NCI-H1105 (cell line): ENCODE measurements at regions not wholly inside any gene's neighbourhood (a gene's known extent, or its start where the extent isn't known, plus 50 kb on each side); places are given as distances from the start of the nearest gene placed in this dataset.

ENCODE experiments used
- DNase-seq: peaks from one replicate; lab custom pipeline; 2025; lab: John Stamatoyannopoulos, UW

DNA sequence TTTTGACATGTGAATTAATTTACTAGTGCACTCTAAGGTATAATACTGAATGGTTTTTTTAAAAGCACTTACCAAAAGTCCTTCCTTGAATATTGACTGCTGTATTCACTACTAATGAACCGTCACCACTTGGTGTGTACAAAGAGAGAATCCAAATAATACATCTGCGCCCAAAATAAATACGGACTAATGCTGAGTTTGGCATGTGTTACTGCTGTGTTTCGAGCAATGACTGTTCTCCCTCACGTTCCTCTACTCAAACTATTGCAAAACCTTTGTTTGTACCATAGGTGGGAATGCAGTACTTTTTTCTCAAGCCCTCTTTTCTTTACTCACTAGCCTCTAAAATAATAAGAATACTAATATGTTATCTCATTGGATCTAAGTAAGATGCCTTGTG lies 305.5 kb downstream of the QKI start:
- peak; percentile 43 for DNase-seq

DNA sequence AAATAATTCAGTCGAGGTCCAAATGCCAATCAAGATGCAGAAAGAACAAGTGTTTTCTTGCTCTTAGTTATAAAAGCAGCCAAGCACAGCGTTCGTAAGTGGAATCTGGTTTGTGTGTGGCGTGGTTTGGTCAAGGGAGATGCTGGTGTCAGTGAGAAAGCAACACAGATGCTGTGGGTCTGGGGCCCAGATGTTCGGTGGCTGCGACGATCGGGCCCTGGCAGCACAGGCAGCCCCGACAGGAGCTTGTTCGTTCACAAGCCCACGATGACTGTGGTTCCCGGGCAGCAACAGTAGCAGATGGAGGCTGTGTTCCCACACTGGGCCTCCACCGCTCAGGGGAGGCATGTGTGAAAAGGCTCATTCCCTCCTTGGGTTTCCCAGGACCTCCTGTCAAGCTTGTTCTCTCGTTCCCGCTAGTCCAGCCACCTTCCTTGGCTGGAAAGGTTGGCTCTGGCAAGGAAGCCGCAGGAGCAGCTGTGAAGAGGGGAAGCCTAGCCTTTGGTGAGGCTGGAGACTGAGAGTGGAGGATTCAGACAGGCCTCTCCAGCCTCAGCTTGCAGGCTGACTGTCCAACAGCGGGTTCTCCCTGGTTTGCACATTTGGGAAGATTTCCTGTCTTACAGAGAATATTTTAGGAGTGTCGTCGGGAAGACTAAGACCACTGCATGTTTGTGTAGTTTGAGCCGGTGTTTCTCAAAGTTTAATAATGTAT lies 304.7 kb downstream of the QKI start:
- DNase-seq = no peak

DNA sequence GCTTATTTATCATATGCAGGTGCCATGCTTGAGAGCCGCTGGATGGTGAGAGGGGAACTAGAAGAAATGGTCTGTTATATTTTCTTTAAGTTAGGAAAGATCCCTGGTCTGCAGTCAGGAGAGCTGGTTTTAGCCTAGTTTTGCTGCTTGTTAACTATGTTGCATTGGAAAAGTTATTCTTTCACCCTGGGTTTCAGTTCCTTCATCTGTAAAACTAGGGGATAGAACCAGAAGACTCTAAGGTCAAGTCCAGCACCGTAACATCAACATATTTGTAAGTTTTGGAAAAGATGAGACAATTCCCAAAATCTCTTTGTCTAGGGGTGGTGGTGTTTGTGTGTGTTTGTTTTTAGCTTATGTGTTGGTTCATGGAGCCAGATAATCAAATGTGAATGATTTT lies 304.0 kb downstream of the QKI start:
- no peak for DNase-seq

DNA sequence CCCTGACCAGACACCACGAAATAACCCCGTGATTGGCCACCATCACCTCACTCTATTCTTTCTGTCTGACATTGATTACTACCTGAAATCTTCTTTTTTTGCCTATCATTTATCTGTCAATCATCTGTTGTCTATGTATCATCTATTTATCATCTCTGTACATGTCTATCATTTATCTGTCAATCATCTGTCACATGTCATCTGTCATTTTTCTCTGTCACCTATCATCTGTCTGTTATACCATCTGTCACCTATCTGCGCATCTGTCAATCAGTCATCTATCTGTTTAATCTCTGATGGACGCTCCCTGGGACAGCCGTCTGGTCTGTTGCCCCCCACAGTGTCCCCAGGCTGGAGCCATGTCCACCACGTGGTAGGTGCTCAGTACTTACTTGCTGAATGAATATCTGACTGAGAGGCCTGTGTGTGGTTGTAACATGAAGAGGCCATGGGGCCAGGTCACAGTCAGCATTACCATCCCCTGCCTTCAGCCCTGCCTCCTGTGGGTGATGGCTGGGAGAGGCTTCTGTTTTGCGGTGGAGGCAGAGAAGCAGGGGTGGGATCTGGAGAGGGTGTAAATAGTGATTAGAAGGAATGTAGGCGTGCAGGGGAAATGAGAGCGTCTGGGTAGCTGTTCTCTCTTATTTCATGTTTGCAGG lies 302.7 kb downstream of the QKI start:
- DNase-seq = no peak

DNA sequence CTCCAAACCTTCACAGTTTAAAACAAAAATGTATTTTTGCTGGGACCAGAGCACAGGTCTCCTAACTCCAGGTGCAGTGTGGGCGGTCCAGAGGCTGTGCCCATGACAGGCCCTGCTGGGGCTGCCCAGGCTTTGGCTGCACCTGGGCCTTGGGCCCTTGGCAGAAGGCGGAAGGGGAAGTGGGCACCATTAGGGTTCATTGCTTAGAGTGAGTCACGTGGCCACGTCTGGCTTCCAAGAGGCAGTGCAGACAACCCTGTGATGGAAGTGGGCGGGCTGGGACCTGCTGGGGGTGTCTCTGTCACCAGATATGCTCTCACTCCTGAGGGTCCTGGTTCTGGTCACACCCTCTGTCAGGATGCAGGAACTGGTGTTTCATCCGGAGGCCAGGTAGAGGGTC lies 302.2 kb downstream of the QKI start:
- DNase-seq = no peak

DNA sequence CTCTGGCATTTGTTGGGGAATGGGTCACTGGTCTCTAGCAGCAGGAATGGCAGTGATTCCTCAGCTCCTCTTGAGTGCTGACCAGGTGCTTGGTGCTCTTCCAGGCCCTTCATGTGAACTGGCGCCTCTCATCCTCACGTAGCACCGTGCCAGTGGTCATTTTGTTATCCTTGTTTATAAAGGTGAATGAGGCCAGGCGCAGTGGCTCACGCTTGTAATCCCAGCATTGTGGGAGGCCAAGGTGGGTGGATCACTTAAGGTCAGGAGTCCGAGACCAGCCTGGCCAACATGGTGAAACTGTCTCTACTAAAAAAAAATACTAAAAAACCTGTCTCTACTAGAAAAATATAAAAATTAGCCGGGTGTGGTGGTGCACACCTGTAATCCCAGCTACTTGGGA lies 301.3 kb downstream of the QKI start:
- no peak for DNase-seq

DNA sequence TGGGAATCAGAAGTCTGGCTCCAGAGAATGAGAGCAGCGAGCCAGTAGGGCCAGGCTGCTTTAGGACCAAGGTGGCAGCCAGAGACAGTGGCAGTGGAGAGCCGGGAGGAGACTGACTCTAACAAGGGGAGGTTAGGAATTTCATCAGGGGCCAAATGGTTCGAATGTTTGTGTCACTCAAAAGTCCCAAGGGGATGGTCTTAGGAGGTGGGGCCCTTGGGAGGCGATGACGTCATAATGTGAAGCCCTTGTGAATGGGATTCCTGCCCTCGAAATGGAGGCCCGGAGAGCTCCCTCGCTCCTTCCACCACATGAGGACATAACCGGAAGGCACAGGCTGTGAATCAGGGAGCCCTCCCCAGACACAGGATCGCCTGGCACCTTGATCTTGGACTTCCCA lies 299.7 kb downstream of the QKI start:
- no peak for DNase-seq

DNA sequence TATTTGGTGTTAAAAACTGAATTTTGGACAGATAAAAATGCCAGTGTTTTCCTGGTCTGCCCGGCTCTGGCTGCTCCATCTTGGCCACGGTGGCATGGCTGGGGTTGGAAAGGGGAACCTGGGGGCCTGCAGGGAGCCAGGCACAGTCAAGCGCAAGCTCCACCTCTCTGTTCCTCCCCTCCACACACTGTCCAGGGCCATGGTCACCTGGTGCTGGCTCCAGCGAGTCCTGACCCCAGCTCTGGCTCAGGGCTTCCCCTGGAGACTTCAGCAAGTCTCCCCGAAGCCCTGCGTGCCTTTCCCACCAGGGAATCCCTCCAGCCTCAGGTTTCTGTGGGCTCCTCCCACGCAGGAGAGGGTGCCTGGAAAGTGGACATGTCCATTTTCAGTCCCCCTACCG lies 298.5 kb downstream of the QKI start:
- DNase-seq = no peak

DNA sequence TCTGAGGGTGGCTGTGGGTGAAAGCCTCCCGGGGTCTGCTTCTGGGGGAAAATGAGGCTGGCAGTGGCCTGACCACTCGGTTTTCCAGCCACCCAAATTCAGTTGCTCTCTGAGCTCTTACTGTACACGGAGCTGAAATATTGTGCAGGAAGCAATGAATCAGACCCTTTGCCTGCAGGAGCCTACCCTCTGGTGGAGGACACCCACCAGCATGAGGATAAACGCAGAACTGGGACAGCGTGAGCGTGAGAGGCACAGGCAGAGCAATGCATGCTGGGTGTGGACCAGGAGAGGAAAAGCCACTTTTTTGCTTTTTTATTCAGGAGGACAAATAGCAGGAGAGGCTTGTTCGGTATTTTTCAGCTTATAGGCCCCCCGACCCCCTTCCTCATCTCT lies 298.0 kb downstream of the QKI start:
- DNase-seq = no peak

DNA sequence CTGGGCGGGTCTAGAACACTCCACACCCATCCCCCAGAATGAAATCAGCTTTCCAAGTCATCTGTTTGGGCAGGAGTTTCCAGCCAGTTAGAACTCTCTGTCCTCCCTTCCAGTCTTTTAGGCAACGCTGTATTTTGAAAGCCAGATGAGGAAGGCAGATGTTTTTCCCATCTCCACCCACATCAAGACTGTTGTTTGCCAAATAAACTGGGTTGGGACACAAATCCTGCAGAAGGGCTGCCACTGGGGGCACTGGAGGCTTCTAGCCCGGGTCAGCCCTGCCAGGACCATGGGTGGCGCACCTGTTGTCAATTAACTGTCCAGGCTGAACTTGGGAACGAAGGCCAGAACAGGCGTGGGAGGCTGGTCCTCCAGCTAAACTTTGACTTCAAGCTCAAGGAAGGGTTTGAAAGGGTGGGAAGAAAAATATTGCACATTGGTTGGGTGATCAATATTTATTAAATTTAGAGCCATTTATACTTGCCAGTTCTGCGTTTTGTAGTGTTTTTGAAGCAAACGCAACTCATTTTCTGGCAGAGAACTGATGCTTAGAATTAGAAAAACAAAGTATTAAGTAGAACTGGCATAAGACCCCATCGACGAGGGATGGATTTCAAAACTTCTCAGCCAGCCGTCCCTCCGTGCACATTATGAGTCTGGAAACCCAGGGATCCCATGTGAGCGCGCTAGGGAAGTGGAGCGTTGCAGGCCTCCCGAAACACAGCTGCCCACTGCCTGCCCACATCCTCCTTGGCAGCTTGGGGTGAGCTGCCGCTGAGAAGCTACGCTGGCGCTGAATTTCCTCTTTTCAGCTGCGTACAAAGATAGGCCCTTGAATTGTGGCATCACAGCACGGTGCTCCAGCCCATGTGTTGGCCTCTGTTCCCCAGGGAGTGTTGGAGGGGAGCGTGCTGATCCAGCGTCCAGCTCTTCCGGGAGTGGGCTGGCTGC lies 297.4 kb downstream of the QKI start:
- DNase-seq = no peak

DNA sequence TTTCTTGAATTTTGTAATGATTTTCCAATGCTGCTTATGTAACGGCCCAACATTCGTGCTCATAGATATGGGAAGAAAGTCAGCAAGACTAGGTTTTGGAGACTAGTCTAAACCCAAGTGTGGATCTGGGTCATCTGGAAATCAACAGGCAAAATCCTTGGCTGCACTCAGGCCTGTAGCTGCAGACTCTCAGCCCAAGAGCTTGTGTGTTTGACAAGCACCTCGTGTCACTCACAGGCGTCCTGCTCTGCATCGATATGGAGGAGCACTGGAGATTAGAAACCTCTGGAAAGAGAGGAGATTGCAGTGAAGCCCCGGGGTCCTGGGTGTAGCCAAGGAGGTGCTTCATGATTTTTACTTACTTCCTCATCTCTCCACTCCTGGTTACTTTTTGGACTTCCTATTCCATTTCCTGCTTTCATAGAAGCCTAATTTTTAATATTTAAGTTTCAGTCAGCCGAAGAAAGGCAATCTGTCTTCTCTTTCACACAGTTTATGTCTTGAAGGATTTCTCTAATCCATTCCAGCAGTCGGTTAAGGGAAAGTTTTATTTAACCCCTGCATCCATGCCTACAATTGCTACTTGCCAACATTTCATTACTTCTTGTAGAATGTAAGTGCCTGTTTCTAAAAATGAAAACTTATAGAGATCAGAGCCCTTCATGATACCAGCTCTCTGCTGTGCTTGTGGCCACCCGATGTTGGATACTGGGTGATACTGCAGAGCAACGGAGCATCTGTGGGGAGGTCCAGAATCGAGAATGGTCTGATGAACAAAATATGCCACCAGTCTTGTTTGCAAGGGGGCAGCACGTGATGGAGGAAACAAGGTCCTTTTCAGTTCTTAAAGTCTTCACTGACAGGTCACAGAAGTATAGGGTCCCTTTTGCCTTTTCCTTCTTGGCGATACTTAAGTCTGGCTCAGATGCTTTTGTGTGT lies 296.3 kb downstream of the QKI start:
- DNase-seq = no peak

DNA sequence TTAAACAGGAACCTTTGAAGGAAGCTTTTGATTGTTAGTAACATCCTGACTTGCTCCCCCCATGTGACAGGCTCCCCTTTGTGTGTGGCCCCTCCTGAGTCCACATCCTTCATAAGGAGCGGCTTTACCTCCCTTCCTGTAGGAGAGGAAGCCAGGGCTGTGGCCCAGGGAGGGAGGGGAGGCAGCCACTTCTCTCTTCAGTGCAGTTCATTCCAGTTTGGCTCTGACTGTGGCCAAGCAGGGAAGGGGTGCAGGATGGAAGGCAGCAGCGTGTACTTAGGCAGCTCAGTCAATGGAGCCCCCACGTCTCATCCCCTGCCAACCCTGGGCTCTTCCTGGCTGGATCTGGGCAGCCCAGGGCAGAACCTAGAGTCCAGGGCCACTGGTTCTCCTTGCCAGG lies 295.2 kb downstream of the QKI start:
- no peak for DNase-seq

DNA sequence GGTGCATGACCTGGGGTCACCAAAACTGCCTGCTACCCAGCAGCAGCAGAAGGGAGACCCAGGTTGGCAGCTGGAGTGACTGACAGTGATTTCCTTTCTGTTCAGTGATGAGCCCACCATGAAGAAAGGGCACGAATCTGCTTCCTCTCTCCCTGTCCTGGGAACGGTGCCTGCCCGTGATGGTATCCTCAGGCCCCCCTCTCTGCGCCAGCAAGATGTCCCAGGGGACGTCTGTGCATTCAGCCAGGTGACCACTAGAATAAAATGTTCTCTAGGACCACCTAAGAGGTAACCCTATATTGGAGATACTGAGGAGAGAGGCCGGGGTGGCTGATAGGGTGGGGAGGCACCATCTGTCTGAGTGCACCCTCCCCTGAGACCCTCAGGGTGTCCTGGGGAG lies 294.7 kb downstream of the QKI start:
- no peak for DNase-seq

DNA sequence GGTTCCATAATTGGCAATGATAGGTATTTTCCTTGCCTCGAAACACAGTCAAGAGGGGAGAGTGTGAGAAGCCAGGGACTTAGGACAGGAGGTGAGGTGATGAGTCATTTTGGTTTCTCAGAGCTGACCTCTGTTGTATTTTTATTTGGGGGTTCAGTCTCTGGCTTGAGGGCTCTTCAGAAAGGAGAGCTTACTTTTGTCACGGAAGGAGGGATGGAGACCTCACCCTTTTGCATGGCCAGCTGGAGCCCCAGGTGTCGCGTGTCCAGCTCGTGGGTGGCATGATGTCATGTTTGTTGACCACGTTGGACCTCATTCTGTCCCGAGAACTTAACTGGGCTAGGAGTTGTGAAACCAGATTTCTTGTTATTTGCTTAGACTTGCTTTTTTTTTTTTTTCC lies 293.9 kb downstream of the QKI start:
- DNase-seq = no peak

DNA sequence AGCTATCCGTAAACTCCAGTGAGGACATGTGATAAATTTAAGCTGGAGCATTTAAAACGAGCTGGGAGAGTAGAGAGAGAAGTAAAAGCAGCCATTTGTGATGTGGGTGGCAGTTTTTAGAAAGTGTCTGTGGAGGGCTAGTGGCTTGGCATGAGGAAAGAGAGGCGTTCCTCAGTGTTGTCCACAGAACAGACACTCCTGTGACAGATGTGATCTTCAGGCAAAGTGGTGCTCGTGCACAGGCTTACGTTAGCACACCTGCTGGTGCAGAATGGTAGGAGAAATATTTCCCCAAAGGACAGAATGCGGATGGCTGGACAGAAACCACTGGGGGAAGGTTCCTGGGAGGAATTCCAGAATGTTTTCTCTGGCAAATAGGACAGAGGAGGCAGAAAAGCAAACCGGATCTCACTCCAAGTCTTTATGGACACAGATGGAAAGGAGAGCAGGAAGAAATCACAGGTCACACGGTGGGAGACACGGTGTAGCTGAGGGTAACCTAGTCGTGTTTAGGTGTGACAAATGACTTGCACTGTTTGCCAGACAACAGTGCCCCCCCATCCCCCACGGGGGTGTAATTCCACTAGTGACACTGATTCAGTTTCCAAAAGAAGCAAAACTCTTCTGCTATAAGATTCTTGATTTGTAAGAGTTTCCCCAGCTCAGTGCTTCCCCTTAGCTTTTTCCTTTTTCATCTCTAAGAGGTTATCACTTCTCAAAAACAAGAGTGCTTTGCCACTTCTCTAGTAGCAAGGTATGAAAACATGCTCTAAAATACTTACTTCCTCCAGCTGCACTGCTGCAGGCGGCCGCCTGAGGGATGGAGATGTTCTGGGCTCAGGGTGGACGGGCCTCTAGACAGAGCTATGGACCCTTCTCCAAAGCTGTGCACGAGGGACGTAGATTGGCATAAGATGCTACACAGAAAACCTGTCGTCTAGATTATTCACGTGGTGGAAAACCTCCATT lies 293.2 kb downstream of the QKI start:
- DNase-seq = no peak

DNA sequence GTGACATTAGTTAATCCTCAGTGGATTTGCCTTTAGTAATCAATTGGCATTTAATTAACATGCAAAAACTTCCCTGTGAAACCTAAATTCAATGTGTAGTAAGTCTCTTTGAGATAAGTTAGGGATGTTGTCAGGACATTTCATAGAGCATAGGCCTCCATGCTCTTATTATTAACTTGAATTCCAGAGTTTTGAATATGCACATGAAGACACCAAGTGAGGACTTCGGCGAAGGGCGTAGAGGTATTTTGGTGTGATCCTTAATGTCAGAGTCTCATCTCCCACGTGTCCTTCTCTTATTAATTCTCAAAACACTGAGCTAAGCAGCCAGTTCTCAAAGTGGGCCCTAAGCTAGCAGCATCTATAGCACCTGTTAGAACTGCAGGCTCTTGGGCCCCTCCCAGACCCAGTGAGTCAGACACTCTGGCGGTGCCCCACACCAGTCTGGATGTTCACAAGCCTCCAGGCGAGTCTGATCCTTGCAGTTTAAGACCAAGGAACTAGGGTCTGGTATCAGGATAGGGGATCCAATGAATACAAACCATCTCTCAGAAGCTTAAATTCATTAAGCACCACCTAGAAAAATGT lies 292.1 kb downstream of the QKI start:
- no peak for DNase-seq

DNA sequence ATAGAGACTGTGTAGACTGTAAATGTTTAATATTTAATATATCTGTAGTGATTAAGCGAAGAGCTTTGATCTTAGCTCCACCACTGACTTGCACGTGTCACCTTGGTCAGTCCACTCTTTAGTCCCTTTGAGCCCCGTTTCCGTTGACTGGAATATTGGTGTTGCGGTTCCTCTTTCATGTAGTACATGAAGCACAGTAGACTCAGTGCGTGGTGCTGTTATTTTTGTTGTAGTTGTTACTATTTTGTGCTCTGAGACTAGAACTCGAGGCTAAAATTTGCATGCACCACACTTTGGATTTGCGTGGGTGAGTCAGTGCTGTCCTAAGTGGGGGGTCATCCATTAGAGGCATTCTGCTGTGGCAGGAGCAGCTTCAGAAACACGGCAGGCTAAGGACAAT lies 291.4 kb downstream of the QKI start:
- DNase-seq = no peak

DNA sequence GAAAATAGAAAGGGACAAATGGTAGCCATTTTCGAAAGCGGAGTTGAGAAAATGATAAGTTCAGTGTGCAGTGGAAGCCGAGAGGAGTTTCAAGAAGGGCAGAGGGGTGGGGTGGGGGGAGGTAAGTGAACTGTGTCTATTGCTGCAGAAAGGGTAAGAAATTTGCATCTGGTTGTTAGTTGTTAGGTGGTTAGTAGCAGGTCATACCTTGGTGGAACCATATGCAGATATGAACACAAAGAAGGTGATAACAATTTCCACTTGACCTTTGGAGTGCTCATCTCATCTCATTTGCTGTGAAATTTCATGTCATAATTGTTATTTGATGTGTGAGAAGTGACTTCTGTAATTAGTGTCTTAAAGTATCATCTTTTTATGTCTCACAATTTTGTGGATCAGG lies 288.2 kb downstream of the QKI start:
- no peak for DNase-seq

DNA sequence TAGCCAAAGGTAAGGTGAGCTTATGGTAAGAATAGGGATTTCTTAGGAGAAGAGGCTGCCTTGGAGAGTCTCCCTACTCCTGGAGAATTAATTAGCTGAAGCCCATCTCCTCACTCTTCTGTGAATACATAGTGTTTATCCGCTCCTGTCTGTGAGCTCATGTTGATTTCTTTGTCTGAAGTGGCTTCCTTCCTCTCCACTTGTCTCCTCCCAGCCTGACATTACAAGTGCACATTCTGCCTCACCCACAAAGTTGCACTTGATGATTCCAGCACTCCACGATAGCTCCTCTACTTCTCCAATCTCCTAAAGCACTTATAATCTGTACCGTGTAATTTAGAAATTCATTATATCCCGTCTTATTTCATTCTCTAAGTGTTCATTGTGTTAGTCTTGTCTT lies 287.2 kb downstream of the QKI start:
- no peak for DNase-seq

DNA sequence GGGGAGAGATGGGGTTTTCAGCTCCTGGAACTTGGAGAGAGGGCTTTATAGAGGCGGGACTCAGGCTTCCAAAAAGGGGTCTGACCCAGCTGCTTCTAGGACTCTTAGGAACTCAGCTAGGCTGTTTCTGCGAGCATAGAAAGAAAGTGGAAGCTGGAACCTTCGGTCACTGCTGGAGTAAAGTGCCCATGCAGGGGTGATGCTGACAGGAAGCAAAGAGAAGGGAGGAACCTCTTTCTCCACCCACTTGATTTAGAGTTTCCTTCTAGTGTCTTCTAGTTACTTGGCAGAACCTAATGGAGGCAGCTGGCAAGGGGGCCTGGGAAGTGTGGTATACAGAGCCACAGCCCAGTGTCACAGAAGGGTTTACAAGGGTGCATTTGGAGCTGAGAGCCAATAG lies 283.6 kb downstream of the QKI start:
- no peak for DNase-seq
